Activated CD8-positive, alpha-beta T cell treated with anti-CD3 and anti-CD28 coated beads, Interleukin-2, amount 10 ng/mL, durations not matched to agents 7 days and 5 days (primary cell): ENCODE measurements at regions not wholly inside any gene's neighbourhood (a gene's known extent, or its start where the extent isn't known, plus 50 kb on each side); places are given as distances from the start of the nearest gene placed in this dataset.
"Not testable (repeated sequence)": the region's sequence is repeated elsewhere in the genome, so short reads cannot be mapped to it uniquely, and the experiment has no call there.

Experiments used
- ATAC-seq: fragments of 150-1000 bp; cut with Tn5 transposase; one replicate; pipeline ENCODE4 v1.10.0; 2021; ENCODE audit warnings: moderate library complexity
- CTCF ChIA-PET: fragments of 350-600 bp; sonication (Branson Sonifier 250); formaldehyde crosslinking; loops from one replicate; lab custom pipeline; 2021; ENCODE audit warnings: antibody characterized with exemption; lab: Charles Lee
- POLR2A ChIA-PET: fragments of 350-600 bp; sonication (Branson Sonifier 250); formaldehyde crosslinking; loops from one replicate; lab custom pipeline; 2021; ENCODE audit warnings: antibody characterized with exemption; lab: Charles Lee
- DNase-seq: peaks from one replicate; pipeline ENCODE4 v3.0.0-alpha.2; 2020
- H3K27ac Mint-ChIP-seq: one replicate; pipeline ENCODE4 v1.8.0; 2021; ENCODE audit warnings: mild to moderate bottlenecking, mixed read lengths
- H3K27me3 Mint-ChIP-seq: one replicate; pipeline ENCODE4 v1.8.0; 2021; ENCODE audit warnings: low read depth, mixed read lengths
- H3K36me3 Mint-ChIP-seq: one replicate; pipeline ENCODE4 v1.8.0; 2021; ENCODE audit warnings: low read depth, mixed read lengths
- H3K4me1 Mint-ChIP-seq: one replicate; pipeline ENCODE4 v1.8.0; 2021; ENCODE audit warnings: low read depth, mixed read lengths
- H3K4me3 Mint-ChIP-seq: one replicate; pipeline ENCODE4 v1.8.0; 2021; ENCODE audit warnings: mild to moderate bottlenecking, mixed read lengths
- H3K9me3 Mint-ChIP-seq: one replicate; pipeline ENCODE4 v1.8.0; 2022; ENCODE audit warnings: mixed read lengths; ENCODE audit not compliant: insufficient read depth

GRCh38 chr2:176997074-176997791 lies 215.4 kb upstream of the HNRNPA3 start:
- DNase-seq (peak; percentile 24), ATAC-seq (peak; percentile 58)
- Mint-ChIP-seq H3K36me3 (peaks cover 6% of the 10 kb centered on the region), H3K9me3 (no peaks in the 10 kb centered on the region), H3K4me1 (peaks cover 20% of the 10 kb centered on the region), H3K27ac (peak overlapping the region; percentile 68), H3K27me3 (no peaks in the 10 kb centered on the region), H3K4me3 (peak overlapping the region; percentile 3)
- ChIA-PET CTCF (no interaction called here), POLR2A (no interaction called here)

- no peaks in the 10 kb centered on the region for H3K27me3 Mint-ChIP-seq
- ATAC-seq: peak; percentile 37
- POLR2A ChIA-PET: interaction anchor here (0.6 kb wide), 1 partner anchor 733 kb away, joined by 4 read pairs; no protein-coding TSS in a partner anchor
- peaks cover 6% of the 10 kb centered on the region for H3K36me3 Mint-ChIP-seq
- no peak for DNase-seq
- no peak overlapping the region for H3K4me3 Mint-ChIP-seq
- CTCF ChIA-PET: no interaction called here
- H3K9me3 Mint-ChIP-seq: no peaks in the 10 kb centered on the region
- H3K4me1 Mint-ChIP-seq: peaks cover 20% of the 10 kb centered on the region
- peak overlapping the region; percentile 68 for H3K27ac Mint-ChIP-seq
Measured at GRCh38 chr2:176997792-176998169, 214.8 kb upstream of the HNRNPA3 start.

- DNase-seq (no peak), ATAC-seq (no peak)
- Mint-ChIP-seq H3K36me3 (peaks cover 4% of the 10 kb centered on the region), H3K9me3 (no peaks in the 10 kb centered on the region), H3K4me1 (peaks cover 20% of the 10 kb centered on the region), H3K27me3 (no peaks in the 10 kb centered on the region), H3K4me3 (no peak overlapping the region), H3K27ac (no peak overlapping the region)
- POLR2A ChIA-PET: no interaction called here
- CTCF ChIA-PET: no interaction called here
Measured at GRCh38 chr2:176999301-176999700, 213.3 kb upstream of the HNRNPA3 start.

GRCh38 chr2:177000061-177000714 lies 212.4 kb upstream of the HNRNPA3 start:
- H3K27me3 Mint-ChIP-seq: no peaks in the 10 kb centered on the region
- POLR2A ChIA-PET: no interaction called here
- no peak overlapping the region for H3K4me3 Mint-ChIP-seq
- DNase-seq: no peak
- ATAC-seq: no peak
- H3K9me3 Mint-ChIP-seq: no peaks in the 10 kb centered on the region
- peaks cover 20% of the 10 kb centered on the region for H3K4me1 Mint-ChIP-seq
- H3K36me3 Mint-ChIP-seq: peaks cover 4% of the 10 kb centered on the region
- CTCF ChIA-PET: no interaction called here
- no peak overlapping the region for H3K27ac Mint-ChIP-seq

- H3K27ac Mint-ChIP-seq: no peak overlapping the region
- H3K4me1 Mint-ChIP-seq: peaks cover 20% of the 10 kb centered on the region
- DNase-seq (no peak), ATAC-seq (no peak)
- no peak overlapping the region for H3K4me3 Mint-ChIP-seq
- CTCF ChIA-PET: no interaction called here
- peaks cover 4% of the 10 kb centered on the region for H3K36me3 Mint-ChIP-seq
- H3K9me3 Mint-ChIP-seq: no peaks in the 10 kb centered on the region
- POLR2A ChIA-PET: no interaction called here
- no peaks in the 10 kb centered on the region for H3K27me3 Mint-ChIP-seq
Measured at GRCh38 chr2:177000715-177001072, 211.9 kb upstream of the HNRNPA3 start.

GRCh38 chr2:177001334-177001733 lies 211.3 kb upstream of the HNRNPA3 start:
- ATAC-seq: no peak
- CTCF ChIA-PET: interaction anchor here (1.0 kb wide), 1 partner anchor 69 kb away, joined by 3 read pairs; no protein-coding TSS in a partner anchor
- Mint-ChIP-seq H3K27me3 (peaks cover 2% of the 10 kb centered on the region), H3K4me3 (no peak overlapping the region), H3K4me1 (peaks cover 20% of the 10 kb centered on the region), H3K9me3 (no peaks in the 10 kb centered on the region), H3K27ac (no peak overlapping the region), H3K36me3 (peaks cover 4% of the 10 kb centered on the region)
- no peak for DNase-seq
- POLR2A ChIA-PET: interaction anchor here (0.7 kb wide), 1 partner anchor 809 kb away, joined by 4 read pairs; no protein-coding TSS in a partner anchor

- ChIA-PET POLR2A (no interaction called here), CTCF (no interaction called here)
- no peak overlapping the region for H3K4me3 Mint-ChIP-seq
- no peak overlapping the region for H3K27ac Mint-ChIP-seq
- peaks cover 3% of the 10 kb centered on the region for H3K27me3 Mint-ChIP-seq
- DNase-seq: no peak
- no peaks in the 10 kb centered on the region for H3K9me3 Mint-ChIP-seq
- no peaks in the 10 kb centered on the region for H3K36me3 Mint-ChIP-seq
- H3K4me1 Mint-ChIP-seq: peaks cover 7% of the 10 kb centered on the region
- no peak for ATAC-seq
Measured at GRCh38 chr2:177002983-177003382, 209.6 kb upstream of the HNRNPA3 start.

GRCh38 chr2:177007726-177008125 lies 204.9 kb upstream of the HNRNPA3 start:
- H3K27ac Mint-ChIP-seq, DNase-seq, POLR2A ChIA-PET, ATAC-seq, H3K9me3 Mint-ChIP-seq, H3K4me3 Mint-ChIP-seq, H3K36me3 Mint-ChIP-seq, H3K4me1 Mint-ChIP-seq: not testable (repeated sequence)
- CTCF ChIA-PET: interaction anchor here (1.8 to 2.2 kb wide), 2 partner anchors 10 to 141 kb away, joined by 4 to 6 read pairs; no protein-coding TSS in a partner anchor
- peaks cover 19% of the 10 kb centered on the region for H3K27me3 Mint-ChIP-seq

GRCh38 chr2:177008662-177009061 lies 203.9 kb upstream of the HNRNPA3 start:
- DNase-seq, H3K4me1 Mint-ChIP-seq, H3K4me3 Mint-ChIP-seq, H3K36me3 Mint-ChIP-seq, H3K9me3 Mint-ChIP-seq, POLR2A ChIA-PET, ATAC-seq: not testable (repeated sequence)
- peaks cover 19% of the 10 kb centered on the region for H3K27me3 Mint-ChIP-seq
- CTCF ChIA-PET: interaction anchor here (1.8 to 2.2 kb wide), 2 partner anchors 9 to 140 kb away, joined by 4 to 6 read pairs; no protein-coding TSS in a partner anchor
- peak overlapping the region; percentile 23 for H3K27ac Mint-ChIP-seq

- Mint-ChIP-seq H3K4me3 (no peak overlapping the region), H3K27me3 (peaks cover 19% of the 10 kb centered on the region), H3K36me3 (no peaks in the 10 kb centered on the region), H3K27ac (no peak overlapping the region), H3K9me3 (no peaks in the 10 kb centered on the region), H3K4me1 (peaks cover 2% of the 10 kb centered on the region)
- POLR2A ChIA-PET: no interaction called here
- no peak for ATAC-seq
- DNase-seq: no peak
- CTCF ChIA-PET: interaction anchor here (2.2 kb wide), 1 partner anchor 138 kb away, joined by 6 read pairs; no protein-coding TSS in a partner anchor
Measured at GRCh38 chr2:177010146-177010545, 202.4 kb upstream of the HNRNPA3 start.

GRCh38 chr2:177010861-177011260 lies 201.7 kb upstream of the HNRNPA3 start:
- Mint-ChIP-seq H3K9me3 (no peaks in the 10 kb centered on the region), H3K27me3 (peaks cover 19% of the 10 kb centered on the region), H3K4me3 (no peak overlapping the region), H3K36me3 (no peaks in the 10 kb centered on the region), H3K4me1 (peaks cover 2% of the 10 kb centered on the region), H3K27ac (no peak overlapping the region)
- CTCF ChIA-PET: no interaction called here
- no peak for DNase-seq
- ATAC-seq: no peak
- POLR2A ChIA-PET: interaction anchor here (0.6 kb wide), 1 partner anchor 34 kb away, joined by 3 read pairs; no protein-coding TSS in a partner anchor

GRCh38 chr2:177014946-177015345 lies 197.6 kb upstream of the HNRNPA3 start:
- H3K4me1 Mint-ChIP-seq: peaks cover 5% of the 10 kb centered on the region
- no peak overlapping the region for H3K27ac Mint-ChIP-seq
- H3K36me3 Mint-ChIP-seq: no peaks in the 10 kb centered on the region
- no peaks in the 10 kb centered on the region for H3K9me3 Mint-ChIP-seq
- CTCF ChIA-PET: no interaction called here
- no peak for ATAC-seq
- DNase-seq: no peak
- H3K27me3 Mint-ChIP-seq: peaks cover 10% of the 10 kb centered on the region
- H3K4me3 Mint-ChIP-seq: no peak overlapping the region
- POLR2A ChIA-PET: no interaction called here
